Endothelial cell of umbilical vein (primary cell): ENCODE measurements at regions not wholly inside any gene's neighbourhood (a gene's known extent, or its start where the extent isn't known, plus 50 kb on each side); places are given as distances from the start of the nearest gene placed in this dataset.

Source experiments
- BruUV-seq: library from RNA; stranded (reverse); fragments of 400-500 nt; replicated peaks from 2 replicates; lab custom pipeline; 2021; lab: Mats Ljungman, UMichigan
- CTCF ChIA-PET: fragments of 300-600, 350-600 bp; sonication (Branson Sonifier 250); formaldehyde crosslinking; loops from one replicate; lab custom pipeline; 2021; ENCODE audit warnings: antibody characterized with exemption, inconsistent platforms; lab: Charles Lee
- POLR2A ChIA-PET: fragments of 300-600, 350-600 bp; sonication (Branson Sonifier 250); formaldehyde crosslinking; loops from one replicate; lab custom pipeline; 2021; ENCODE audit warnings: antibody characterized with exemption, inconsistent platforms; lab: Charles Lee
- DNase-seq: peaks from one replicate; pipeline ENCODE4 v3.0.0-alpha.2; 2011; ENCODE audit warnings: low read depth, low spot score
- FAIRE-seq: peaks from 2 replicates; lab custom pipeline; 2011; peaks lifted over from hg19 to GRCh38; lab: Jason Lieb, UNC
- H2AFZ ChIP-seq: 2 replicates; pipeline ENCODE4 v1.6.0; 2012; ENCODE audit warnings: low read depth, low read length, control low read depth, inconsistent platforms
- H3K27ac ChIP-seq: 2 replicates; pipeline ENCODE4 v1.5.1; 2011; ENCODE audit warnings: low read depth, mild to moderate bottlenecking, control low read depth, low read length, moderate library complexity; ENCODE audit not compliant: insufficient read depth
- H3K27me3 ChIP-seq, 2 experiments: 2 replicates each; pipeline versions ENCODE4 v1.6.0 to v1.6.1; 2011; ENCODE audit warnings: low read length in 2 of 2, mixed read lengths in 1 of 2; ENCODE audit not compliant: control insufficient read depth in 2 of 2, insufficient read depth in 2 of 2
- H3K36me3 ChIP-seq, 2 experiments: 2 replicates in 1 of 2; 3 replicates in 1 of 2; pipeline ENCODE4 v1.5.1; 2011; ENCODE audit warnings: low read length in 2 of 2, mild to moderate bottlenecking in 1 of 2, moderate library complexity in 1 of 2; ENCODE audit not compliant: control insufficient read depth in 2 of 2, insufficient read depth in 2 of 2; ENCODE audit errors: extremely low read depth in 1 of 2
- H3K4me1 ChIP-seq: 3 replicates; pipeline ENCODE4 v1.5.1; 2011; ENCODE audit warnings: mild to moderate bottlenecking, low read length; ENCODE audit not compliant: control insufficient read depth, insufficient read depth; ENCODE audit errors: extremely low read depth
- H3K4me2 ChIP-seq: 2 replicates; pipeline ENCODE4 v1.6.1; 2011; ENCODE audit warnings: low read length, control low read depth, mixed read lengths; ENCODE audit not compliant: insufficient read depth
- H3K4me3 ChIP-seq, 3 experiments: fragments of 200-600 bp in 1 of 3; sonication (generic), shearing (Covaris generic) in 1 of 3; replicated peaks in 1 of 3; 2 replicates each; pipeline ENCODE4 v1.5.1; 2011 to 2016; ENCODE audit warnings: control low read depth in 3 of 3, low read length in 3 of 3, mild to moderate bottlenecking in 2 of 3, inconsistent platforms in 1 of 3, low read depth in 1 of 3, moderate library complexity in 1 of 3; ENCODE audit not compliant: insufficient read depth in 1 of 3
- H3K79me2 ChIP-seq: 2 replicates; pipeline ENCODE4 v1.6.0; 2012; ENCODE audit warnings: low read length, inconsistent platforms; ENCODE audit not compliant: control insufficient read depth, insufficient read depth
- H3K9ac ChIP-seq: replicated peaks from 2 replicates; pipeline ENCODE3; 2011; ENCODE audit warnings: low read length, control low read depth; ENCODE audit not compliant: insufficient read depth; ENCODE audit errors: extremely low read depth
- H3K9me1 ChIP-seq: replicated peaks from 3 replicates; pipeline ENCODE4 v1.6.0; 2011; ENCODE audit warnings: mild to moderate bottlenecking, low read length; ENCODE audit not compliant: control insufficient read depth, insufficient read depth; ENCODE audit errors: extremely low read depth
- H3K9me3 ChIP-seq: replicated peaks from 2 replicates; pipeline ENCODE4 v1.5.1; 2012; ENCODE audit warnings: low read length, inconsistent platforms; ENCODE audit not compliant: control insufficient read depth, insufficient read depth
- H4K20me1 ChIP-seq: replicated peaks from 2 replicates; pipeline ENCODE3; 2011; ENCODE audit warnings: mild to moderate bottlenecking, low read length; ENCODE audit not compliant: control insufficient read depth, insufficient read depth; ENCODE audit errors: extremely low read depth
- EZH2 ChIP-seq: IDR thresholded peaks from 2 replicates; pipeline ENCODE4 v1.6.1; 2012; ENCODE audit warnings: borderline replicate concordance, low read depth, mild to moderate bottlenecking, moderate library complexity, low read length, inconsistent platforms; ENCODE audit not compliant: severe bottlenecking
- FOS ChIP-seq: IDR thresholded peaks from 2 replicates; pipeline ENCODE4 v1.6.1; 2011; ENCODE audit warnings: mild to moderate bottlenecking, low read length, moderate library complexity, borderline replicate concordance; ENCODE audit not compliant: insufficient read depth
- GATA2 ChIP-seq: IDR thresholded peaks from 2 replicates; pipeline ENCODE4 v1.7.0; 2011; ENCODE audit warnings: low read depth, mild to moderate bottlenecking, moderate library complexity, mixed read lengths, low read length; ENCODE audit not compliant: insufficient read length, insufficient read depth
- JUN ChIP-seq: IDR thresholded peaks from 2 replicates; pipeline ENCODE4 v1.6.1; 2011; ENCODE audit warnings: borderline replicate concordance, low read depth; ENCODE audit not compliant: insufficient read length, insufficient read depth
- MYC ChIP-seq: IDR thresholded peaks from one replicate; pipeline ENCODE4 v1.6.1; 2011; ENCODE audit warnings: mild to moderate bottlenecking, low read depth, low read length
- POLR2A ChIP-seq: IDR thresholded peaks from 2 replicates; pipeline ENCODE4 v1.6.1; 2012; ENCODE audit warnings: low read depth, mild to moderate bottlenecking, control low read depth, low read length
- POLR2AphosphoS5 ChIP-seq: IDR thresholded peaks from 2 replicates; pipeline ENCODE4 v1.6.1; 2012; ENCODE audit warnings: low read depth, mild to moderate bottlenecking, control low read depth, low read length, moderate library complexity; ENCODE audit not compliant: insufficient read depth
- dilution Hi-C: fragments of 300-500 bp; cut with MboI; formaldehyde crosslinking; loops from one replicate; pipeline ENCODE4 v1.15.0; 2019; ENCODE audit warnings: low sequenced_read_pairs; ENCODE audit not compliant: extremely low pct_ligation_motif_present
- intact Hi-C: fragments of 100-400 bp; cut with micrococcal nuclease; formaldehyde crosslinking; loops from one replicate; pipeline ENCODE4 v1.10.0; 2022
- TF ChIP-seq, protein P1 (sequence below), 2 donors: IDR thresholded peaks; 1 replicate in 1 of 2; 2 replicates in 1 of 2; pipeline ENCODE4 v1.5.1; 2011; ENCODE audit warnings: low read length in 2 of 2, mild to moderate bottlenecking in 2 of 2, moderate library complexity in 2 of 2, control low read depth in 1 of 2, inconsistent platforms in 1 of 2, low read depth in 1 of 2; ENCODE audit not compliant: insufficient read depth in 1 of 2; ENCODE audit errors: extremely low read depth in 1 of 2
- TF ChIP-seq, protein P2 (sequence below): IDR thresholded peaks from 2 replicates; pipeline ENCODE4 v1.6.1; 2011; ENCODE audit not compliant: insufficient read depth, insufficient read length

DNA sequence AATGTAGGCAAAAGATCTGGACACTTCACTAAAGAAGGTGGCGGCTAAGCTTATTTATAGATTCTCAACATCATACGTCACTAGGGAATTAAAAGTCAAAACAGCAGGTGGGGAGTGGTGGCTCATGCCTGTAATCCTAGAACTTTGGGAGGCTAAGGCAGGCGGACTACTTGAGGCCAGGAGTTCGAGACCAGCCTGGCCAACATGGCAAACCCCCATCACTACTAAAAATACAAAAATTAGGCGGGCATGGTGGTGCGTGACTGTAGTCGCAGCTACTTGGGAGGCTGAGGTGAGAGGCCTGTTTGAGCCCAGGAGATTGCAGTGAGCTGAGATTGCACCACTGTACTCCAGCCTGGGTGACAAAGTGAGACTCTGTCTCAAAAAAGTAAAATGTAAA, 74.6 kb downstream of the GPX5 start:
- ChIA-PET CTCF (no interaction called here), POLR2A (no interaction called here)
- Histone ChIP-seq H3K27ac (no peak overlapping the region), H3K9ac (no peak overlapping the region), H3K4me2 (no peak overlapping the region), H3K36me3 (no peaks in the 10 kb centered on the region), H3K4me3 (no peak overlapping the region), H3K9me3 (no peaks in the 10 kb centered on the region), H3K27me3 (no peaks in the 10 kb centered on the region), H3K4me1 (no peaks in the 10 kb centered on the region), H2AFZ (no peak overlapping the region), H3K9me1 (no peaks in the 10 kb centered on the region), H4K20me1 (no peaks in the 10 kb centered on the region), H3K79me2 (no peaks in the 10 kb centered on the region)
- FAIRE-seq (no peak), DNase-seq (no peak)
- intact Hi-C loops, result no loop called here
- BruUV-seq, result no TSS peak
- TF ChIP-seq FOS, result no peak
- TF ChIP-seq, protein P1, sequence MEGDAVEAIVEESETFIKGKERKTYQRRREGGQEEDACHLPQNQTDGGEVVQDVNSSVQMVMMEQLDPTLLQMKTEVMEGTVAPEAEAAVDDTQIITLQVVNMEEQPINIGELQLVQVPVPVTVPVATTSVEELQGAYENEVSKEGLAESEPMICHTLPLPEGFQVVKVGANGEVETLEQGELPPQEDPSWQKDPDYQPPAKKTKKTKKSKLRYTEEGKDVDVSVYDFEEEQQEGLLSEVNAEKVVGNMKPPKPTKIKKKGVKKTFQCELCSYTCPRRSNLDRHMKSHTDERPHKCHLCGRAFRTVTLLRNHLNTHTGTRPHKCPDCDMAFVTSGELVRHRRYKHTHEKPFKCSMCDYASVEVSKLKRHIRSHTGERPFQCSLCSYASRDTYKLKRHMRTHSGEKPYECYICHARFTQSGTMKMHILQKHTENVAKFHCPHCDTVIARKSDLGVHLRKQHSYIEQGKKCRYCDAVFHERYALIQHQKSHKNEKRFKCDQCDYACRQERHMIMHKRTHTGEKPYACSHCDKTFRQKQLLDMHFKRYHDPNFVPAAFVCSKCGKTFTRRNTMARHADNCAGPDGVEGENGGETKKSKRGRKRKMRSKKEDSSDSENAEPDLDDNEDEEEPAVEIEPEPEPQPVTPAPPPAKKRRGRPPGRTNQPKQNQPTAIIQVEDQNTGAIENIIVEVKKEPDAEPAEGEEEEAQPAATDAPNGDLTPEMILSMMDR (IDR thresholded peaks at IDR 0.05; ENCODE audit: extremely low read depth in 1 of 2, insufficient read depth in 1 of 2, low read depth in 1 of 2, low read length in 2 of 2), result no peak
- TF ChIP-seq, protein P2, sequence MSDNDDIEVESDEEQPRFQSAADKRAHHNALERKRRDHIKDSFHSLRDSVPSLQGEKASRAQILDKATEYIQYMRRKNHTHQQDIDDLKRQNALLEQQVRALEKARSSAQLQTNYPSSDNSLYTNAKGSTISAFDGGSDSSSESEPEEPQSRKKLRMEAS, result no peak
- no peak for TF ChIP-seq JUN
- no peak for TF ChIP-seq POLR2A
- TF ChIP-seq POLR2AphosphoS5, result no peak
- no peak for TF ChIP-seq EZH2
- no peak for TF ChIP-seq GATA2
- no peak for TF ChIP-seq MYC
- dilution Hi-C loops, result no loop called here
